GM19025 (cell line): ENCODE measurements at regions not wholly inside any gene's neighbourhood (a gene's known extent, or its start where the extent isn't known, plus 50 kb on each side); places are given as distances from the start of the nearest gene placed in this dataset.

Source experiments
- ATAC-seq: cut with Tn5 transposase; IDR thresholded peaks from one replicate; pipeline ENCODE4 v1.9.1; 2021; ENCODE audit warnings: mild to moderate bottlenecking, low read depth, moderate library complexity; ENCODE audit not compliant: unreplicated experiment

DNA sequence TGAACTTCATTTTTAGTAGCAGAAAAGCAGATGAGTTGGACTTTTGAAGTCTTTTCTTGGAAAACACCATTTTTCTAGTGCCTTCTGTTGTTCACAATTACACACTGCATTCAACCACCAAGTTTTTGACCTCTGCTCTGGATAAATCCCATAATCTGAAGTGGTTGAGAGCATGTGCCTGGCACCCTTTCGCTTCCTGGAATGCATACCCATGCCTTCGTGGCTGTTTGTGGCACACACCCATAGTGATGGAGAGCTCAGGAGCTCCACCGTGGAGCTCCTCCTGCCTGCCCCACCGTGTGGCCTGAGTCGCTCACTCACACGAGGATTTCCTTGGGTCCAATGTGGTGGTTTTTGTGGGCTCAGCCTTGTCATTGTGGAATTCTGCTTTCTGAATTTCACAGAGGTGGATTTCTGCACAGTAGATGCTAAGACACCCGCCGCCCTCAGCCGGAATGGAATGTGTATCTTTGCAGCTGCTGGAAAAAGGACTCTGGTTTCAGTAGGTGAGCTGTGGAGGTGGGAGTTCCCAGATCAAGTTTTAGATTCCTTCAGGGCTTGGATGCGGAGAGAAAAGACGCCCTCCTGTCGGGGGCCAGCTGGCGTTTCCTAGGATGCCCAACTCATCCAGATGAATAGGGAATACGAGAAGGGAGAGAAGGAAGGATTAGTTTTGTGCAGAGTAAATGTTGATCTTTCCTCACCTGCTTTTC, 500.4 kb downstream of the IRX1 start:
- ATAC-seq, result no peak

DNA sequence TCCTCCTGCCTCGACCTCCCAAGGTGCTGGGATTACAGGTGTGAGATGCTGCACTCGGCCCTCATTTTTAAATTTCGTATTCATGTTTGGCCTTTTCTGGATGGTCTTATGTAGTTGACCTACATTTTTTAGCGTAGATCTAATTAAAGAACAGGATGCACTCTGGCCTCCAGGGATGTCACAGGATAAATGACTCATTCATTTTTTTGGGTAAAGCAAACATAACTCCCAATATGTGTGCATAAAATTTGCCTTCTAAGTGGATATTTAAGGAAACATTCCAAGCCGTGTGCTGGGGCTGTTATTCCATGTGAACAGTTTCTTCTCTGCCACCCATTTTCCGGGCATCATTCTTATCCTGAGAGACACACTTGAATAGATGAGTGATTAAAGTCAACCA, 501.6 kb downstream of the IRX1 start:
- ATAC-seq, result no peak

DNA sequence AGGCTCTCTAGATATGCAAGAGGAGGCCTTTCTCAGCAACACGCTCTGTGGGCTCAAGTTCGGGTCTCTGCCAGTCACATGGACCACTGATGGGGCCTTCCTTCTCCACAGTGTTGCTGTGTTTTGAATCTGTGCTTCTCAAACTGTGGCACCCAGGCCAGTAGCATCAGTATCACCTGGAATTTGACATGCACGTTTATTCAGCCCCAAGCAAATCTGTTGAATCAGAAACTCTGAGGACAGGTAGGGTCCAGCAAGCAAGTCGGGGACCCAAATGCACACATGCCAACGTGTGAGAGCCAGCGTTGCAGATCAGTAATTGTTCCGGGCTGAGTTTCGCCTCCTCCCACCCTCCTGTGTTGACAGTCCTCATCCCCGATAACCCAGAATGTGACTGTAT, 502.6 kb downstream of the IRX1 start:
- no peak for ATAC-seq

DNA sequence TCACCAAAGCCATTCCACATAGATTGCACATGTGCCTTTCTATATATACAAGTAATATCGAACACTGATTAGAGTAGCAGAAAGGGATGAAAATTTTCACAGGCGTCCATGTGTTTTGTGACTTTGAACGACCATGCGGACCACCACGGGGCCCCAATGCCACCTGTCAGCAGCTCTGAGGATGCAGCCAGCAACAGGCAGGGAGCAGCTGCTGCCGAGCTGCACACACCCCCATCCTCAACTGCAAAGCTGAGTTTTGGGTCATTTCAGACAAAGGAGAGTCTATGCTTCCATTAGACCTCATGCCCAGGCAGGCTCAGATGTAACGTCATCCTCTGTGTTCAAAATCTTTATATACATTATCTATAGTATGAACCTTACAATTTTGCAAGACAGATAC, 503.8 kb downstream of the IRX1 start:
- ATAC-seq, result no peak

DNA sequence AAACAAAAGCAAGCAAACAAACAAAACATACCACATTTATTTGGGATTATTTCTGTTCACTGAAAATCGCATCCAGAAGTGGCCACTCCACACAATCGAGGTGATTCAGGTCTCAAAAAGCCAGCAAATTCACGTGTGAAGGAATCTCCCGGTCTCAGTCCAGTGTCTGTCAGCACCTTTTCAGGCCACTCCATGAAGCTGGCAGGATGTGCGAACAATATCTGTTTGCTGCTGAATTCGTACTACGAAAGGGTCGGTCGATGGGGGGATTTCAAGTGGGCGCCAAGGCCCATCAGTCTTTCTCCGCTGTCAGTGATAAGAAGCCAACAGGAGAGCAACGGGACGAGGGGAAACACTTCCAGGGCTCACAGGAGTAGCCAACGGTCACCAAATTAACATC, 505.1 kb downstream of the IRX1 start:
- no peak for ATAC-seq

DNA sequence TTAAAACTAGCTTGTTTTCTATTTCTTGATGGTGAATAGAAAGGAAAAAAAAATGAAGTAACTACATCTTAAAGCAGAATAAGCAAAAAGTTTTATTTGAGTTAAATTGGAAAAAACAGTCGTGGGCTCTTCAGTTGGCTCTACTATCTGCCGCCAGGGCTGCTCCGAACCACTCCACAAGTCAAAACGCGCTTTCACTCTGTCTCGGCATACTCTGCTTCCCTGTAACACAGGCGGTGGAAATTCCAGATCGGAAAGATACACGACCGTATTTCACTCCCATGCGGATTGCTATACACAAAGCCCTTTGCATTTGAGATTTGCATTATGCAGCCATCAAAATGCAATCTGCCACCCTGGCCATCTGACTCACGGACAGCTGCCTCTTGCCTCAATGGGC, 505.6 kb downstream of the IRX1 start:
- no peak for ATAC-seq

DNA sequence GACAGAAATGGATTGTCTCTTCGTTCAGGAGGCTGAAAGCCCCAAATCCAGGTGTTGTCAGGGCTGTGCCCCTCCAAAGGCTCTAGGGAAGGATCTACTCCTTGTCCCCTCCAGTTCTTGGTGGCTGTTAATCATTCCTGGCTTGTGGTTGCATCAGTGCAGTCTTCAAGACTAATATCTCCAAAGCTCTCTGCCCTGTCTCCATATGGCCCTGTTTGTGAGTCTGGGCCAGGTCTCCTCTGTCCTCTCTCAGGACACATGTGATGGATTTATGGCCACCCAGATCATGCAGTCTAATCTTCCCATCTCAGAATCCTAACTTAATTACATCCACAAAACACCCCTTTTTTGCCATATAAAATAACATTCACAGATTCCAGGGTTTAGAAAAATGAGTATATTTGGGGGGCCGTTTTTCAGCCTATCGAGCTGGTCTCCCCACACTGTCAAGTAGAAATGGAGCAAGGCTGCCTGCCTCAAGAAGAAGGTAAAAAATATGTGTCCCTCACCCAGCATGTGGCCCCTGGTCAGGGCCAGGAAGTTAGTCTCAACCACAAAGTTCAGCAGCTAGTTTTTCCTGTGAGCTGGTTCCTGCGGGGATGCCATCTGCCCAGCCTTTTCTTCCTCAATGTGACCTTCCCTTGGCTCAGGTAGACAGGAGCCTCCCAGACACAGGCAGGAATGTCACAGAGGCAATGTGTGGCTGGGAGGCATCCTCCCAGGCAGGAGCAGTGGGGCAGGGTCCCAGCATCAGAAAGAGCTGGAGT, 509.4 kb downstream of the IRX1 start:
- ATAC-seq, result no peak

DNA sequence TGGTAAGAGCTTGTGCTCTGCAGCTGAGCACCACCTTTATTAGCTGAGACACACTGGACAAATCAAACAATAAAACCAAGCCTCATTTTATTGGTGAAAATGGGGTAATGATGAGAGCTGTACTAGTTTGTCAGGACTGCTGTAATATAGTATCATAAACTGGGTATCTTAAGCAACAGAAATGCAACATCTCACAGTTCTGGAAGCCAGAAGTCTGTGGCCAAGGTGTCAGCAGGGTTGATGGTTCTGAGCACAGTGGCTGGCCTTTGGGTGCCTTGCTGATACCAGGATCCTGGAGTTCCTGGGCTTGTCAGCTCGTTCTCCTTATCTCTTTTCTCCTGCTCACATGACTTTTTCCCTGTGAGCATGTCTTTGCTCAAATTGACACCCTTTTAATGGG, 513.1 kb downstream of the IRX1 start:
- no peak for ATAC-seq

DNA sequence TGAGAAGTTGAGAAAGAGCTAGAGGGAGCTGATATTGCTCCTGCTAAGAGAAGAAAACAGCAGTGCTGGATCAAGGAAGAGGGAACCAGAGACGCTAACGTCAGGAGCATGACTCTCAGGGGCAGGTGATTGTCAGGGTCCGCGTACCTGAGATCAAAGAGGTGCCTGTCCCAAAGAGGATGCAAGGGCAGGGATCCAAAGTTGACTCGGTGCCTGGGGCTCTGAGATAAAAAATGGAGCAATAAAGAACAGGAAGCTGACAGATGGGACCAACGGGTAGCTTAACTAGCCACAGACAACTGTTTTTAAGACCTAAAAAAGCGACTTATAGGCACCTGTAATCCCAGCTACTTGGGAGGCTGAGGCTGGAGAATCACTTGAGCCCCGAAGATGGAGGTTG, 517.8 kb downstream of the IRX1 start:
- ATAC-seq, result no peak

DNA sequence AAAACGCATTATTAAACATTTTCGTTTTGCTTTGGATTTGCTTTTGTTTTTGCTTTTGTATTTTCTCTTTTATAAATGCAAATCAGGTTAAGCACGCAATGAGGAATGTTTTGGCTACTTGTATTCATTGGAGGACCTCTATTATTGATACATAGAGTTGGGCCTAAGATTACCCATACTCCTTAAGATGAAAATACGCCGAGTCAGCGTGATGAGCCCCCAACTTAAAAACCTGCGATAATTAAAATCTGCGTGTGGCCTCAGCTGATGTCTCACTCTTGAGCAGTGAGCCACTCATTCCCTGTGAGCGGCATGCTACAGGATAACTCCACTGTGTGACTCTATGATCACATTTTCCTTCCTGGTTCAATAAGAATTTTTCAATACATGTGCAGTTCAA, 518.3 kb downstream of the IRX1 start:
- no peak for ATAC-seq

DNA sequence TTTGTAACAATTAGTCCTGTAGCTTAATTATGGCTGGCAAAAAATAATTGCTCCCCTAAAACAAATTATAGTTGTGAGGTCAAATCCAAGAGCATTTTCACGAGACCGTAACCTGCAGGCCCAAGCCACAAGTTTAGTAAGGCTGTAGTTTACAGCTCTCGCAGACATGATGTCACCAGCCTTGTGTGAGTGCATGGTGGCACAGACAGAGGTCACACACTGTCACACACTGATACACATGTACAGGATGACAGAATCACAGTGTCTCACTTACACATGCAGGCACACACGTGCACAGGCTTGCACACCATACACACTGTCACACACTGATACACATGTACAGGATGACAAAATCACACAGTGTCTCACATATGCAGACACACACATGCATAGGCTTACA, 518.8 kb downstream of the IRX1 start:
- no peak for ATAC-seq

DNA sequence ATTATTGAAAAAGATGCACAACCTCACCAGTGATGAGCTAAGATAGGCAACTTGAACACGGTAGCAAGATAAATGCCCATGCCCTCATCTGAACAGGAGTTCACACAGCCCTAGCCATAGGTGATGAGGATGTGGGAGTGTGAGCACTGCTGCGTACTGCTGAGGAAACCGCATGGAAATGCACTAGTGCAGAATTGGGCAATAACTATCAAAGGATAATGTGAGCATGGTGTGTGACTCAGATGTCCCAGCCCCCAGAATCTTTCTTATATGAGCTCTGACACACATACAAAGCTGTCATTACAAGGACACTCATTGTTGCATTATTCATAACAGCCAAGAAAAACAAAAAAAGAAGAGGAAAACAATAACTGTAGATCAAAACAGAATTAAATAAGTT, 521.2 kb downstream of the IRX1 start:
- no peak for ATAC-seq

DNA sequence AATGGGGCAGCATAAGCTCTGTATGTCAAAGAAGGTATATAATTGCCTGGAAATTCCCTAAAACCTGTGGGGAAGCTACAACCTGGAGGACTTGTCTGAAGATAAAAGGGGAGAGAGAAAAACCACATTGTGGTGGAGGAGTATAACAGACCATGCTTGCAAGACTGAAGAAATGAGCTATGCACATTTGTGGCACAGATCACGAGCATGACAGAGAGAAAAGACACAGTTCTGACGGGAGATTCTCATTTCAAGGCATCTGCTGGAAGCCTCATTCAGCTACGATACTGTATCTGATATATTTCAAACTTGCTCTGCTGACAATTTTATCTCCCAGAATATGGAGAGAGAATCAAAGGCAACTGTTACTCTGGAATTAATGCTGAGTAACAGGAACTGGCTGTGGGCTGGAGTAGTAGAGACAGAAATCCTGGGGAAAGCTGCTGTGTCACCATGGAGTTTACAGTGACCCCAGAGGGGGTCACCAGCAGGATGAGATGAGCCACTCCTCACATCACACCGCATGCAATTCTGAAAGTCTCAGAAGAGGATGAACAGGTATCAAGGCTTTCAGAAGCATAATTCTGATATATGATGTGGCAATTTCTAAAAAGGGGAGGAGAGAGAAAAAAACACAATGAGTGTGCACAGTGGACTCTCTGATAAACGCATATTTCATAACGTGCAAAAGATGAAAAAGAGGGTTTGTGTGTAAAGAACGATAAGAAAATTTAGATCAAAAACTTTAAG, 528.8 kb downstream of the IRX1 start:
- ATAC-seq, result no peak

DNA sequence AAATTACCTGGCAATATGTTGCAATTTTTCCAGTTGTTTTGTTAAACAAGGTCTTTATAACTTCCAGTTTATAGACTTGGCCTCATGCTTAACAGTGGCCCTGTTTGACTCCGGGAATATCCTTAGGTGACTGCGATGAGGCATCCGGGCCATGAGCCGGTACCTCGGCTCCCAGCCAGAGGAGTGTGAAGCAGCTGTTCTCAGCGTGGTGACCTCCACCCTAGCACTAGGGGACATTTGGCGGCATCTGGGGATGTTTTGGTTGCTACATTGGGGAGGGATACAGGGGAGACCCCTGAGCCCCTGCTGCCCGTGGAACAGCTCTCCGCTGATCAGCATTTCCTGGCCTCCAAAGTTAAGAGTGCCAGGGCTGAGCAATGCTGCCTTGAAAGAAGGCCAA, 533.4 kb downstream of the IRX1 start:
- no peak for ATAC-seq

DNA sequence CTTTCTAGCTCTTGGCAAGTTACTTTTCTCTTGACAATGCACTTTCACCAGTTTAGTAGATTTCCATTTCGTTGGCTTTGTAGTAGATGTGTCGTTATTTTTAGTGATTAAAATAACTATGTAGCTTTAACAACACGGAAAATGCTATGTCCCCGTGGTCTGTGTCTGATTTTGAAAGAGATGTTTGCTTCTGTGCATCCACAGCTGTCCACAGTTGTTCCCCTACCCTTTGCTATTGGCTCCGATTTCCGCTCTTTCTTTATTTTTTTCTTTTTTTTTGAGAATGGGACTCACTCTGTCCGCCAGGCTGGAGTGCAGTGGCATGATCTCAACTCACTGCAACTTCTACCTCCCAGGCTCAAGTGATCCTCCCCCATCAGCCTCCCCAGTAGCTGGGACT, 533.9 kb downstream of the IRX1 start:
- no peak for ATAC-seq

DNA sequence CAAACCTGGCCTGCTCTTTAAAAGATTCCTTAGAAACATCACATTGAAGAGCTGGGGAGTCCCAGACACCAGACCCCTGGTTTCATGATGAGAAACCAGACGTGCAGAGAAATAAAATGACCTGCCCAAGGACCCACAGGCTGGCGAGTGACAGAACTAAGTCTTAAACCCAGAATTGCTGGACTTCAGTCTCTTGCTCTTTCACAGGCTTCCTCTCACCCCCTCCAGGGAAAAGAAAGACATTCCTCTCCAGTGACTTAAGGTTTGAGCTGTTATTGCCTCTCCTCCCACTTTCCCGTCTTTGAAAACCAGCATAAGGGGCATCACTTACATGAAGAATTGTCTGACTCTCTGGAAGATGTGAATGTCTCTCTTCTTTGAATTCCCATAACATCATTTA, 535.2 kb downstream of the IRX1 start:
- ATAC-seq, result no peak

DNA sequence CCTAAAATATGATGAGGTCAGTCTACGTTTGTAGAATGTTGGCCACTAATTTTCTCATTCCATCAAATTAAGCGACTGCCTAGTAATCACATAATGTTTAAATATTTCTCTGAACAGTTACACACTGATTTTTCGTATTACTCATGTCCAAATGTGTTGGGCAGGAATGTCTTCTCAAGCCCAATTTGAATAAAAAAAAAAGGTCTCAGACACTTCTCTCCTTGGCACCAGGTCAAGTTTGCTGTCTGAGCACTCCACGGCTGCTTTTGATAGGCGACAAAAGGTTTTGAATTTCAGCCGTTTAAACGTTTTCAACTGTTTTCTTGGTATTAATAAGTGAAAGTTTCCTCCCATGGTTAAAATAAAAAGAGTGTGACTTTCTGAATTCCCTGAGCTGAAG, 542.1 kb downstream of the IRX1 start:
- ATAC-seq, result no peak

DNA sequence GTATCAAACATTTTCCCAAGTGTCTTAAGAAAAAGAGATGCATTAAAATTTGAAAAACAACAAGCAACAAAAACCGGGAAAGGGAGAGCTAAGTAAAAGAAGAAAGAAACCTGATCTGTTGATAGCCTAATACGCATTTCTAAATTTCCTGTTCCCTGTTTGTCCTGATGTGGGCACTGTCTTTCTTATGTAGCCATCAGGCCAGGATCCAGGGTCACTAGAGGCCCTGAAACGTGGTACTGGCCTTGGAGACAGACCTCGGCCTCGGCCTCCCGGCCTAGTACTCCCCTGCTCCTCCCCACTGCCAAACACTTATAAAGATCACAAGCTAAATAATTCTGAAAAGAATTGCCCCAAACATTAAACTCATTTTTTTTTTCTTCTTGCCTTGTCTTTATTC, 547.2 kb downstream of the IRX1 start:
- ATAC-seq, result no peak

DNA sequence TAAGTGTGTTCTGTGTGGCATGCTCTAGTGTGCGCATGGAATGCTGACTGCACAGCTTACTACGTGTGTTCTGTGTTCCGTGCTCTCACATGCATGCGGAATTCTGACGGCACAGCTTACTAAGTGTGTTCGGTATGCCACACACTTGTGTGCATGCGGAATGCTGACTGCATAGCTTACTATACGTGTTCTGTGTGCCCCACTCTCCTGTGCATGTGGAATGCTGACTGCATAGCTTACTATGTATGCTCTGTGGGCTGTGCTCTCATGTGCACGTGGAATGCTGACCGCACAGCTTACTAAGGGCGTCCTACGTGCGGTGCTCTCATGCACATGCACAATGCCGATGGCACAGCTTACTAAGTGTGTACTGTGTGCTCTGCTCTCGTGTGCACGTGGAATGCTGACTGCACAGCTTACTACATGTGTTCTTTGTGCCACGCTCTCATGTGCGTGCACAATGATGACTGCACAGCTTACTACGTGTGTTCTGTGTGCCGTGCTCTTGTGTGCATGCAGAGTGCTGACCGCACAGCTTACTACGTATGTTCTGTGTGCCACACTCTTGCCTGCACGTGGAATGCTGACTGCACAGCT, 548.9 kb downstream of the IRX1 start:
- ATAC-seq, result no peak

DNA sequence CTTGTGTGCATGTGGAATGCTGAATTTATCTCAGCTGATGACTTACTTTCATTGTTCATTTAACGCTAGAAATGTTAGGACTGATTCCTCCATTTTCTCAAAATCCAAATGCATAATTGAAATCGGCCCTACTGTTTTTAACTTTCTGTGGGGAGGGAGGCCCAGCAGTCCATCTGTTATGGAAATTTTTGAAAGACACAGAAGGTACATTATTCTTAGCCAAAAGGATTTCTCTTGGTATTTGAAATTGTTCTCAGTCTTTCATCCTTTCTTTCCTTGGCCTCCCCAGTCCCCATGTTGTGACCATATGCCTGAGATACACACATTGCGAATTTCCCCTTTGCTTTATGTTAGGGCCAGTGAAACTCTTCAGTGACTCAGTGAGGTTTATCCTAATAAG, 549.9 kb downstream of the IRX1 start:
- ATAC-seq, result no peak

DNA sequence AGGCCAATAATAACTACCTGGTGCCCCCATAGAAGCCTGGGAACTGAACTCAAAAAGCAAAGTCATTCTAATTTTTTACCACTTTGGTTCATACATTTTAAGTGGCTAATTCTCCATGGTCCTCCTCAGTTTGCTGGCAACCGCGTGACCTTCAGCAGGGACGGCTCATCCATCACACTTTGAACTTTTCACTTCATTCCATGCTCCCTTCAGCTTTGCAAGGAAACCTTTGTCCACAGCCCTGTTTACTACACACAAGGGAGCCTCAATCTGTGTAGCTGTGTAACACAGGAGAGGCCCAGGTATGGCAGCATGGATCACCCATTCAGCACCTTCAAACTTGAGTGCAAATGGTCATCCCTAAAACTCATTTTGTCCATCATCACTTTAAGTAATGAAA, 552.4 kb downstream of the IRX1 start:
- no peak for ATAC-seq
